A549 (cell line): ENCODE measurements at regions not wholly inside any gene's neighbourhood (a gene's known extent, or its start where the extent isn't known, plus 50 kb on each side); places are given as distances from the start of the nearest gene placed in this dataset.

Source experiments
- ATAC-seq, 2 experiments: fragments of 200-7000 bp in 1 of 2; fragments of >200 bp in 1 of 2; cut with Nextera tagmentation in 1 of 2; cut with Tn5 transposase in 1 of 2; 3 replicates each; pipeline versions ENCODE4 v1.8.0 to v1.9.1; 2018 to 2020; ENCODE audit warnings: mild to moderate bottlenecking in 1 of 2, moderate library complexity in 1 of 2
- CTCF ChIA-PET: fragments of 300-600 bp; sonication (Branson Sonifier 250); formaldehyde crosslinking; extraction: SDS; loops from one replicate; lab custom pipeline; 2021; ENCODE audit warnings: antibody characterized with exemption, inconsistent platforms; lab: Yijun Ruan, JAX
- POLR2A ChIA-PET: fragments of 350-600 bp; formaldehyde crosslinking; extraction: SDS; loops from one replicate; lab custom pipeline; 2021; ENCODE audit warnings: antibody characterized with exemption, inconsistent platforms; lab: Yijun Ruan, JAX
- DNase-seq, 2 experiments: peaks; one replicate each; pipeline versions ENCODE4 v3.0.0 to v3.0.0-alpha.2; 2011 to 2016; ENCODE audit warnings: low read depth in 1 of 2, low spot score in 1 of 2
- FAIRE-seq: peaks from 2 replicates; lab custom pipeline; 2011; peaks lifted over from hg19 to GRCh38; lab: Jason Lieb, UNC
- H3K27ac ChIP-seq, 2 experiments: fragments of >200 bp; sonication (Bioruptor Twin); formaldehyde crosslinking; 3 replicates each; pipeline ENCODE4 v1.5.1; 2016 to 2017
- H3K4me1 ChIP-seq: fragments of >200 bp; sonication (Bioruptor Twin); formaldehyde crosslinking; 3 replicates; pipeline ENCODE4 v1.6.1; 2016
- H3K4me2 ChIP-seq: fragments of >200 bp; sonication (Bioruptor Twin); formaldehyde crosslinking; 3 replicates; pipeline ENCODE4 v1.6.1; 2016
- H3K4me3 ChIP-seq: fragments of >200 bp; sonication (Bioruptor Twin); formaldehyde crosslinking; 3 replicates; pipeline ENCODE4 v1.5.1; 2016
- H3K9me3 ChIP-seq: fragments of >200 bp; sonication (Bioruptor Twin); formaldehyde crosslinking; 3 replicates; pipeline ENCODE4 v1.6.1; 2016
- BHLHE40 ChIP-seq: IDR thresholded peaks from 2 replicates; pipeline ENCODE4 v1.6.1; 2012; ENCODE audit warnings: low read depth, low read length, inconsistent platforms
- CBX8 ChIP-seq: fragments of 200-600 bp; sonication (generic); IDR thresholded peaks from 2 replicates; pipeline ENCODE4 v1.6.1; 2016
- CHD2 ChIP-seq: fragments of 150-350 bp; IDR thresholded peaks from 2 replicates; pipeline ENCODE4 v1.6.1; 2014; ENCODE audit warnings: low read length; ENCODE audit not compliant: partially characterized antibody
- CHD4 ChIP-seq: fragments of 200-600 bp; sonication (generic); IDR thresholded peaks from 2 replicates; pipeline ENCODE4 v1.6.1; 2016; ENCODE audit warnings: antibody characterized with exemption, mild to moderate bottlenecking, borderline replicate concordance
- ESRRA ChIP-seq: fragments of 150-350 bp; IDR thresholded peaks from 2 replicates; pipeline ENCODE4 v1.6.1; 2014; ENCODE audit warnings: mild to moderate bottlenecking, low read length, borderline replicate concordance
- FOSL2 ChIP-seq, 2 experiments: fragments of 450-650 bp in 1 of 2; fragments of >200 bp in 1 of 2; sonication (Bioruptor Twin) in 1 of 2; formaldehyde crosslinking; IDR thresholded peaks; 2 replicates each; pipeline versions ENCODE4 v1.5.0 to v1.6.1; 2016 to 2020; ENCODE audit warnings: mild to moderate bottlenecking in 1 of 2, moderate library complexity in 1 of 2
- GATA3 ChIP-seq: IDR thresholded peaks from 2 replicates; pipeline ENCODE4 v1.6.1; 2012; ENCODE audit warnings: borderline replicate concordance
- HDAC2 ChIP-seq: fragments of 200-600 bp; sonication (generic); IDR thresholded peaks from 2 replicates; pipeline ENCODE4 v1.6.1; 2016
- HEYL ChIP-seq: fragments of 250-450 bp; sonication (Bioruptor Pico); IDR thresholded peaks from 2 replicates; pipeline ENCODE4 v1.8.0; 2021; ENCODE audit warnings: mild to moderate bottlenecking, moderate library complexity
- HOXA7 ChIP-seq: fragments of 250-450 bp; sonication (Bioruptor Pico); IDR thresholded peaks from 2 replicates; pipeline ENCODE4 v1.5.0; 2020; ENCODE audit warnings: mild to moderate bottlenecking, moderate library complexity
- HOXB13 ChIP-seq: fragments of 250-450 bp; sonication (Bioruptor Pico); IDR thresholded peaks from 2 replicates; pipeline ENCODE4 v1.5.0; 2020; ENCODE audit warnings: low read depth, mild to moderate bottlenecking, moderate library complexity
- JUNB ChIP-seq: fragments of >200 bp; sonication (Bioruptor Twin); formaldehyde crosslinking; IDR thresholded peaks from 2 replicates; pipeline ENCODE4 v1.6.1; 2016
- KDM1A ChIP-seq: fragments of 200-600 bp; sonication (generic); IDR thresholded peaks from 2 replicates; pipeline ENCODE4 v1.6.1; 2016; ENCODE audit warnings: low read depth, mild to moderate bottlenecking
- MAZ ChIP-seq: fragments of 150-350 bp; IDR thresholded peaks from 2 replicates; pipeline ENCODE4 v1.6.1; 2014; ENCODE audit warnings: antibody characterized with exemption, low read depth, low read length, borderline replicate concordance
- MYC ChIP-seq: IDR thresholded peaks from 2 replicates; pipeline ENCODE4 v1.6.1; 2012; ENCODE audit warnings: mild to moderate bottlenecking, inconsistent platforms, low read length, improper control_type of control experiment, borderline replicate concordance
- NFE2L2 ChIP-seq: fragments of 150-350 bp; conservative IDR thresholded peaks from 2 replicates; pipeline ENCODE4 v1.6.1; 2014; ENCODE audit warnings: low read length
- POLR2AphosphoS2 ChIP-seq: conservative IDR thresholded peaks from 2 replicates; pipeline ENCODE4 v1.6.1; 2012; ENCODE audit warnings: low read length, improper control_type of control experiment, inconsistent platforms
- RCOR1 ChIP-seq: fragments of 150-350 bp; IDR thresholded peaks from 2 replicates; pipeline ENCODE4 v1.6.1; 2014; ENCODE audit warnings: antibody characterized with exemption, low read length, low read depth
- RFX5 ChIP-seq: fragments of 450-650 bp; IDR thresholded peaks from 2 replicates; pipeline ENCODE4 v1.7.1; 2014; ENCODE audit warnings: antibody characterized with exemption, mild to moderate bottlenecking, moderate library complexity
- TFCP2L1 ChIP-seq: fragments of 250-450 bp; sonication (Bioruptor Pico); IDR thresholded peaks from 2 replicates; pipeline ENCODE4 v1.5.0; 2021; ENCODE audit warnings: mild to moderate bottlenecking
- TP53 ChIP-seq: fragments of 250-450 bp; sonication (Bioruptor Pico); IDR thresholded peaks from 2 replicates; pipeline ENCODE4 v1.5.0; 2021; ENCODE audit warnings: mild to moderate bottlenecking, moderate library complexity
- ZSCAN20 ChIP-seq: fragments of 250-450 bp; sonication (Bioruptor Pico); IDR thresholded peaks from 2 replicates; pipeline ENCODE4 v1.8.0; 2022; ENCODE audit warnings: mild to moderate bottlenecking, moderate library complexity
- WGBS: methylation state at CpG from one replicate; pipeline ENCODE4 v1.1.6; 2017; ENCODE audit errors: missing lambda C conversion rate; 5-methylcytosine and 5-hydroxymethylcytosine counted together
- TF ChIP-seq, protein P1 (sequence below): IDR thresholded peaks from 2 replicates; pipeline ENCODE4 v1.6.1; 2012; ENCODE audit warnings: low read depth, borderline replicate concordance
- TF ChIP-seq, protein P2 (sequence below): fragments of 250-450 bp; sonication (Bioruptor Pico); IDR thresholded peaks from 2 replicates; pipeline ENCODE4 v1.5.0; 2020; ENCODE audit warnings: low read depth, mild to moderate bottlenecking, moderate library complexity
- TF ChIP-seq, protein P3 (sequence below): fragments of 200-600 bp; sonication (generic); IDR thresholded peaks from 2 replicates; pipeline ENCODE4 v1.6.1; 2016; ENCODE audit warnings: antibody characterized with exemption, mild to moderate bottlenecking, moderate library complexity
- TF ChIP-seq, protein P4 (sequence below): fragments of >200 bp; sonication (Bioruptor Twin); formaldehyde crosslinking; IDR thresholded peaks from 3 replicates; pipeline ENCODE4 v1.5.1; 2016
- TF ChIP-seq, protein P5 (sequence below): fragments of >200 bp; sonication (Bioruptor Twin); formaldehyde crosslinking; IDR thresholded peaks from 2 replicates; pipeline ENCODE4 v1.6.1; 2016

DNA sequence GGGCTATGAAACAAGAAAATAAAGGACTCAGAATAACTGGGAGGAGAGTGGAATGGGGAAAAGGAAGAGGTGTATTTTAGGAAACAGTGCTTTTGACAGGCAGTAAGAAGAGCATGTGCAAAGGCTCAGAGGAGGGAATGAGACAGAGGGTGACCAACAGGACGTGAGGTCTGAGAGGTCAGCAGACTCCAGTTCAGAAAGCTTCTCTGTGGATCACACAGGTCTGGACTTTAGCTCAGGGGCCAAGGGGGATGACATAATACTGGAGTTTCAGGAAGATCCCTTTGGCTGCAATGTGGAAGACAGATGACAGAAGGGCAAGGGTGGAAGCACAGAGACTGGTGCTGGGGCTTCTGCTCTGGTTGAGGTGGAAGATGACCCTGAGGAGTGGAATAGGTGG is 489.9 kb upstream of the CDH5 start:
- POLR2A ChIA-PET: no interaction called here

DNA sequence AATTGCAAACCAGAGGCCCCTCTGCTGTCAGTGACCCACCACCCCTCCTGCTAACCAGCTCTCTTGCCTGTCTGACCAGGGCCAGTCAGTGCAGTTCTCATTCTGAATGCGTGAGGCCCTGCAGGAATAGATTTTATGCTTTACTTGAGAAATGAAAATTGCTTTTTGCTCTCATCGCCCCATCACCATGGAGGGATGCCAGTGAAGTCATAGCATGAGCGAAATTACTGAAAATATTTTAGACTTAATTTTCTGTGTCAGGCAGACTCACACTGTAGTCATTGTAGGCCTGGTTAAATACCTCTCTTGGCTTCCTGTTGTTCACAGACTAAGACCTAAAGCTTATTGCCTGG is 490.5 kb upstream of the CDH5 start:
- DNase-seq (no peak), FAIRE-seq (no peak), ATAC-seq (no peak)
- Histone ChIP-seq H3K4me2 (no peak overlapping the region), H3K27ac (no peak overlapping the region), H3K9me3 (no peaks in the 10 kb centered on the region), H3K4me3 (no peak overlapping the region), H3K4me1 (no peaks in the 10 kb centered on the region)
- CTCF ChIA-PET: no interaction called here
- TF ChIP-seq POLR2AphosphoS2 (no peak), MYC (no peak), NFE2L2 (no peak), HDAC2 (no peak), RCOR1 (no peak), HOXB13 (no peak), TP53 (CRISPR knock-in tag) (no peak)
- TF ChIP-seq, protein P1, sequence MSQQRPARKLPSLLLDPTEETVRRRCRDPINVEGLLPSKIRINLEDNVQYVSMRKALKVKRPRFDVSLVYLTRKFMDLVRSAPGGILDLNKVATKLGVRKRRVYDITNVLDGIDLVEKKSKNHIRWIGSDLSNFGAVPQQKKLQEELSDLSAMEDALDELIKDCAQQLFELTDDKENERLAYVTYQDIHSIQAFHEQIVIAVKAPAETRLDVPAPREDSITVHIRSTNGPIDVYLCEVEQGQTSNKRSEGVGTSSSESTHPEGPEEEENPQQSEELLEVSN: no peak
- TF ChIP-seq, protein P2, sequence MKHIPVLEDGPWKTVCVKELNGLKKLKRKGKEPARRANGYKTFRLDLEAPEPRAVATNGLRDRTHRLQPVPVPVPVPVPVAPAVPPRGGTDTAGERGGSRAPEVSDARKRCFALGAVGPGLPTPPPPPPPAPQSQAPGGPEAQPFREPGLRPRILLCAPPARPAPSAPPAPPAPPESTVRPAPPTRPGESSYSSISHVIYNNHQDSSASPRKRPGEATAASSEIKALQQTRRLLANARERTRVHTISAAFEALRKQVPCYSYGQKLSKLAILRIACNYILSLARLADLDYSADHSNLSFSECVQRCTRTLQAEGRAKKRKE (CRISPR knock-in tag): no peak
- POLR2A ChIA-PET: no interaction called here
- 9% methylated on average over 3 of the region's 3 CpGs for whole genome bisulfite sequencing

More for the DNA sequence above, 489.9 kb upstream of the CDH5 start:
- Histone ChIP-seq H3K9me3 (no peaks in the 10 kb centered on the region), H3K4me3 (no peak overlapping the region), H3K27ac (no peak overlapping the region), H3K4me1 (no peaks in the 10 kb centered on the region), H3K4me2 (no peak overlapping the region)
- DNase-seq (no peak), ATAC-seq (no peak), FAIRE-seq (no peak)
- TF ChIP-seq TFCP2L1 (CRISPR knock-in tag) (no peak), CHD4 (no peak), HEYL (CRISPR knock-in tag) (no peak), JUNB (no peak), HOXA7 (CRISPR knock-in tag) (no peak), BHLHE40 (no peak)
- CTCF ChIA-PET: no interaction called here
- 5% methylated on average over 1 of the region's 1 CpG for WGBS

DNA sequence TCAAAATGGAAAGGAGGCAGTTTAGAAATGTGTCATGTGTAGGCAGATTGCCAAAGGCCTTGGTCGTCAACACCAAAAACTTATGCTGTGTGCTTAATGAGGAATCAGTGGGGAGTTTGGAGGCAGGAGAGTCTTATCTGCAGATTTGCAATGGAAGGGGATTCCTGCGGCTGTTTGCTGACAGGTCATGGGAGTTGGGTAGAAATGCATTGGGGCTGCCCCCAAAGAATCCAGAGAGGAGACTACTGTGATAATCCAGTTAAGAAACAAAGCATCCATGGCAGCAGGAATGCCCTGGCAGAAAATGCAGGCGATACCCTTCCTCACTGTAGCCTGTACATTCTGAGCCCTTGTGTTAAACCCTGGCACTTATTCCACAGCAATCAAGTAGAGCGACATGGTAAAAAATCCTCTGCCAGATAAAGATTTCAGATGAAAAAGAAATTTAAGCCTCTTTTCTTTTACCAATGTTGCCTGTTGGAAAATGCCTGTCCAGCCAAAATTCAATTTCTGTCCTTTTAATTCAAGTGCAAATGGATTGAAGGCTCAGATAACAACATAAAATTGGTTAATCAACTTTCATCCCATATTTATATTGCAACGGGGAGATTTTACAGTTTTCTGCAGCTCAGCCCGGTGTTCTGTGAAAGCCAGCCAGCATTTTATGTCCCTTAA is 491.0 kb upstream of the CDH5 start:
- POLR2A ChIA-PET: no interaction called here
- TF ChIP-seq BHLHE40 (no peak), RCOR1 (no peak), FOSL2 (IDR thresholded peaks at IDR 0.05) (no peak), FOSL2 (CRISPR knock-in tag; IDR thresholded peaks at IDR 0.05) (no peak), ZSCAN20 (CRISPR knock-in tag) (no peak), CHD2 (no peak), CBX8 (no peak), KDM1A (no peak), MAZ (no peak), ESRRA (no peak), RFX5 (no peak), GATA3 (no peak), TP53 (CRISPR knock-in tag) (no peak), POLR2AphosphoS2 (no peak)
- TF ChIP-seq, protein P3, sequence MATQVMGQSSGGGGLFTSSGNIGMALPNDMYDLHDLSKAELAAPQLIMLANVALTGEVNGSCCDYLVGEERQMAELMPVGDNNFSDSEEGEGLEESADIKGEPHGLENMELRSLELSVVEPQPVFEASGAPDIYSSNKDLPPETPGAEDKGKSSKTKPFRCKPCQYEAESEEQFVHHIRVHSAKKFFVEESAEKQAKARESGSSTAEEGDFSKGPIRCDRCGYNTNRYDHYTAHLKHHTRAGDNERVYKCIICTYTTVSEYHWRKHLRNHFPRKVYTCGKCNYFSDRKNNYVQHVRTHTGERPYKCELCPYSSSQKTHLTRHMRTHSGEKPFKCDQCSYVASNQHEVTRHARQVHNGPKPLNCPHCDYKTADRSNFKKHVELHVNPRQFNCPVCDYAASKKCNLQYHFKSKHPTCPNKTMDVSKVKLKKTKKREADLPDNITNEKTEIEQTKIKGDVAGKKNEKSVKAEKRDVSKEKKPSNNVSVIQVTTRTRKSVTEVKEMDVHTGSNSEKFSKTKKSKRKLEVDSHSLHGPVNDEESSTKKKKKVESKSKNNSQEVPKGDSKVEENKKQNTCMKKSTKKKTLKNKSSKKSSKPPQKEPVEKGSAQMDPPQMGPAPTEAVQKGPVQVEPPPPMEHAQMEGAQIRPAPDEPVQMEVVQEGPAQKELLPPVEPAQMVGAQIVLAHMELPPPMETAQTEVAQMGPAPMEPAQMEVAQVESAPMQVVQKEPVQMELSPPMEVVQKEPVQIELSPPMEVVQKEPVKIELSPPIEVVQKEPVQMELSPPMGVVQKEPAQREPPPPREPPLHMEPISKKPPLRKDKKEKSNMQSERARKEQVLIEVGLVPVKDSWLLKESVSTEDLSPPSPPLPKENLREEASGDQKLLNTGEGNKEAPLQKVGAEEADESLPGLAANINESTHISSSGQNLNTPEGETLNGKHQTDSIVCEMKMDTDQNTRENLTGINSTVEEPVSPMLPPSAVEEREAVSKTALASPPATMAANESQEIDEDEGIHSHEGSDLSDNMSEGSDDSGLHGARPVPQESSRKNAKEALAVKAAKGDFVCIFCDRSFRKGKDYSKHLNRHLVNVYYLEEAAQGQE: no peak
- TF ChIP-seq, protein P1: no peak
- TF ChIP-seq, protein P4, sequence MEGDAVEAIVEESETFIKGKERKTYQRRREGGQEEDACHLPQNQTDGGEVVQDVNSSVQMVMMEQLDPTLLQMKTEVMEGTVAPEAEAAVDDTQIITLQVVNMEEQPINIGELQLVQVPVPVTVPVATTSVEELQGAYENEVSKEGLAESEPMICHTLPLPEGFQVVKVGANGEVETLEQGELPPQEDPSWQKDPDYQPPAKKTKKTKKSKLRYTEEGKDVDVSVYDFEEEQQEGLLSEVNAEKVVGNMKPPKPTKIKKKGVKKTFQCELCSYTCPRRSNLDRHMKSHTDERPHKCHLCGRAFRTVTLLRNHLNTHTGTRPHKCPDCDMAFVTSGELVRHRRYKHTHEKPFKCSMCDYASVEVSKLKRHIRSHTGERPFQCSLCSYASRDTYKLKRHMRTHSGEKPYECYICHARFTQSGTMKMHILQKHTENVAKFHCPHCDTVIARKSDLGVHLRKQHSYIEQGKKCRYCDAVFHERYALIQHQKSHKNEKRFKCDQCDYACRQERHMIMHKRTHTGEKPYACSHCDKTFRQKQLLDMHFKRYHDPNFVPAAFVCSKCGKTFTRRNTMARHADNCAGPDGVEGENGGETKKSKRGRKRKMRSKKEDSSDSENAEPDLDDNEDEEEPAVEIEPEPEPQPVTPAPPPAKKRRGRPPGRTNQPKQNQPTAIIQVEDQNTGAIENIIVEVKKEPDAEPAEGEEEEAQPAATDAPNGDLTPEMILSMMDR: no peak
- TF ChIP-seq, protein P5, sequence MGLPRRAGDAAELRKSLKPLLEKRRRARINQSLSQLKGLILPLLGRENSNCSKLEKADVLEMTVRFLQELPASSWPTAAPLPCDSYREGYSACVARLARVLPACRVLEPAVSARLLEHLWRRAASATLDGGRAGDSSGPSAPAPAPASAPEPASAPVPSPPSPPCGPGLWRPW: no peak

More for the DNA sequence above, 491.0 kb upstream of the CDH5 start:
- ATAC-seq (no peak), DNase-seq (no peak), FAIRE-seq (no peak)
- Histone ChIP-seq H3K4me2 (no peak overlapping the region), H3K27ac (no peak overlapping the region), H3K4me3 (no peak overlapping the region), H3K9me3 (no peaks in the 10 kb centered on the region), H3K4me1 (no peaks in the 10 kb centered on the region)
- CTCF ChIA-PET: no interaction called here
- 12% methylated on average over 6 of the region's 6 CpGs for WGBS
